ENCODE measurements at regions not wholly inside any gene's neighbourhood (a gene's known extent, or its start where the extent isn't known, plus 50 kb on each side); places are given as distances from the start of the nearest gene placed in this dataset.

DNA sequence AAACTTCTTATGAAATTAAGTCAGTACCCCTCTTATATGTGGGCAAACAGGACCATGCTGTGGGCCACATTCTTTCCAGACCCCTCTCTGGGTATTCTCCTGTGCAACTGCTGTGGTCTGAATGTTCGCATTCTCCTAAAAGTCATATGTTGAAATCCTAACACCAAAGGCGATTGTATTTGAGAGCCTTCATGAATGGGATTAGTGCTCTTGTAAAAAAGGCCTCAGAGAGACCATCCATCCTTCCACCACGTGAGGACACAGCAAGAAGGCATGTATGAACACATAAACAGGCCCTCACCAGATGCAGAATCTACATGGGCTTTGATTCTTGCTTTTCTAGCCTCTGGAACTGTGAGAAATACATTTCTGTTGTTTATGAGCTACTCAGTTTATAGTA, 68.0 kb upstream of the NAALADL2 start:
- DNase-seq: no peak

DNA sequence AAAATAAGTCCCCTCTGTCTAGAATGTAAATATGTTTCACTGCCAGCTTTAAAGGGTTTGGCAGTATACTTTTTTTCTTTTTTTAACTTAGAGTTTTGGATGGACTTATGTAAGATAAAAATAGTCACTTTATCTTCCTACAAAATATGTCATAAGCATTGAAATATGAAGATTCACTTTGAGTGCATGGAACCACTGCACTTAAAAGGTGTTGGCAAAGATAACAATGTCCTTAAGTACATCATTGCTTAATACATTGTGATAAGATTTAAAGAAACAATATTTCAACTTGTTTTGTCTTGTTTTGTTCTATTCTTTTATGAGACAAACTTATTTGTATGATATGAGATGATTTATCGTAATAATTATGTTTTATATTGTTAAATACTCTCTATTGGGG, 66.3 kb upstream of the NAALADL2 start:
- no peak for DNase-seq

All from activated CD4-positive, alpha-beta T cell treated with anti-CD3 and anti-CD28 coated beads, Interleukin-2, amount 50 U/mL, for 48 hours (primary cell).